H1 (cell line): ENCODE measurements at regions not wholly inside any gene's neighbourhood (a gene's known extent, or its start where the extent isn't known, plus 50 kb on each side); places are given as distances from the start of the nearest gene placed in this dataset.

ENCODE experiments used
- BACH1 ChIP-seq: IDR thresholded peaks from 2 replicates; pipeline ENCODE4 v1.6.1; 2012; ENCODE audit warnings: low read length, improper control_type of control experiment
- BCL11A ChIP-seq, 2 experiments: IDR thresholded peaks; one replicate each; pipeline ENCODE4 v1.6.1; 2011; ENCODE audit warnings: low read depth in 2 of 2, low read length in 2 of 2, mild to moderate bottlenecking in 2 of 2
- EP300 ChIP-seq, 2 experiments: IDR thresholded peaks; 1 replicate in 1 of 2; 2 replicates in 1 of 2; pipeline ENCODE4 v1.6.1; 2011 to 2012; ENCODE audit warnings: low read depth in 2 of 2, low read length in 2 of 2, mild to moderate bottlenecking in 2 of 2, borderline replicate concordance in 1 of 2, inconsistent platforms in 1 of 2, moderate library complexity in 1 of 2
- MAFK ChIP-seq: IDR thresholded peaks from 2 replicates; pipeline ENCODE4 v1.6.1; 2012; ENCODE audit warnings: low read depth, mild to moderate bottlenecking, improper control_type of control experiment, low read length
- POLR2A ChIP-seq, 2 experiments: IDR thresholded peaks; 1 replicate in 1 of 2; 2 replicates in 1 of 2; pipeline ENCODE4 v1.6.1; 2011; ENCODE audit warnings: low read depth in 2 of 2, low read length in 2 of 2, mild to moderate bottlenecking in 2 of 2; ENCODE audit errors: control extremely low read depth in 1 of 2
- POLR2AphosphoS5 ChIP-seq: IDR thresholded peaks from 2 replicates; pipeline ENCODE4 v1.6.1; 2011; ENCODE audit warnings: low read depth, low read length
- RBBP5 ChIP-seq: IDR thresholded peaks from 2 replicates; pipeline ENCODE4 v1.7.1; 2012; ENCODE audit warnings: low read depth, mild to moderate bottlenecking, inconsistent platforms, low read length, moderate library complexity, borderline replicate concordance
- RFX5 ChIP-seq: IDR thresholded peaks from 2 replicates; pipeline ENCODE4 v1.6.1; 2011; ENCODE audit warnings: low read depth, low read length, improper control_type of control experiment, borderline replicate concordance
- SP1 ChIP-seq: IDR thresholded peaks from 2 replicates; pipeline ENCODE4 v1.6.1; 2011; ENCODE audit warnings: low read depth, low read length
- TF ChIP-seq, protein P1 (sequence below), 3 experiments: IDR thresholded peaks; 1 replicate in 2 of 3; 2 replicates in 1 of 3; pipeline versions ENCODE4 v1.5.1 to v1.6.1; 2011; ENCODE audit warnings: low read length in 3 of 3, mild to moderate bottlenecking in 3 of 3, inconsistent platforms in 2 of 3, low read depth in 1 of 3, moderate library complexity in 1 of 3; ENCODE audit not compliant: insufficient read depth in 1 of 3; ENCODE audit errors: control extremely low read depth in 1 of 3

DNA sequence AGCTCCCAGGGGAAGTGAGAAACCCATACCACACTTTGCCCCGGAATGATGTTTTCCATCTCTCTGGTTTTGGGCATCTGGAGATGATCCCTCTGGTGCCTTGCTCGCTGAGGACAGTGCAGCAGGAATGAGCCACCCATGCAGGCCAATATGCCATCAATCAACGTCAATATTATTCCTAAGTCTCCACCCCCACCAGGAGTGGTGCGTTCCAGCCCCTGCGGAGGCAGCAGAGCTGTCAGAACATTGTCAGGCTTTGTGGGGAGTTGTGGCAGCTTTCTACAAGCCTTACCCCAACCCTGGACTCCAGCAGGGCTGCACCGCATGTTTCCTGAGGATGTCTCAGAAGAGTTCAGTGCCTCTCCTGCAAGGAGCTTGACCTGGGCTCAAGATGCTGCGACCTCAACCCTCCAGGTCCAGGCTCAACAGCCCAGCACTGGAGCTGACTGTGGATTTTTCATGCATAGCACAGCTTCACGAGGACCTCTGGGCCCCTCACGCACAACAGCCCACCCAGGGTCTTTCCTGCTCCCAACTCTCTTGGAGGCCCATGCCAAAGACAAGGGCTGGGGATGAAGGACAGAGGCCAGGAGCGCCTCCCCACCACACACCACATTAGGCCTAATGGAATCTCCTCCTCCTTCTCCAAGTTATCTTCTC is 67.5 kb downstream of the PSMG1 start:
- TF ChIP-seq SP1 (no peak), EP300 (IDR thresholded peaks at IDR 0.05; ENCODE audit: borderline replicate concordance in 1 of 2, low read depth in 2 of 2, low read length in 2 of 2) (no peak), RFX5 (no peak), POLR2AphosphoS5 (no peak), MAFK (no peak), BACH1 (no peak), BCL11A (IDR thresholded peaks at IDR 0.05; ENCODE audit: low read depth in 2 of 2, low read length in 2 of 2) (no peak), RBBP5 (no peak), POLR2A (IDR thresholded peaks at IDR 0.05; ENCODE audit: control extremely low read depth in 1 of 2, low read depth in 2 of 2, low read length in 2 of 2) (no peak)
- TF ChIP-seq, protein P1, sequence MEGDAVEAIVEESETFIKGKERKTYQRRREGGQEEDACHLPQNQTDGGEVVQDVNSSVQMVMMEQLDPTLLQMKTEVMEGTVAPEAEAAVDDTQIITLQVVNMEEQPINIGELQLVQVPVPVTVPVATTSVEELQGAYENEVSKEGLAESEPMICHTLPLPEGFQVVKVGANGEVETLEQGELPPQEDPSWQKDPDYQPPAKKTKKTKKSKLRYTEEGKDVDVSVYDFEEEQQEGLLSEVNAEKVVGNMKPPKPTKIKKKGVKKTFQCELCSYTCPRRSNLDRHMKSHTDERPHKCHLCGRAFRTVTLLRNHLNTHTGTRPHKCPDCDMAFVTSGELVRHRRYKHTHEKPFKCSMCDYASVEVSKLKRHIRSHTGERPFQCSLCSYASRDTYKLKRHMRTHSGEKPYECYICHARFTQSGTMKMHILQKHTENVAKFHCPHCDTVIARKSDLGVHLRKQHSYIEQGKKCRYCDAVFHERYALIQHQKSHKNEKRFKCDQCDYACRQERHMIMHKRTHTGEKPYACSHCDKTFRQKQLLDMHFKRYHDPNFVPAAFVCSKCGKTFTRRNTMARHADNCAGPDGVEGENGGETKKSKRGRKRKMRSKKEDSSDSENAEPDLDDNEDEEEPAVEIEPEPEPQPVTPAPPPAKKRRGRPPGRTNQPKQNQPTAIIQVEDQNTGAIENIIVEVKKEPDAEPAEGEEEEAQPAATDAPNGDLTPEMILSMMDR (IDR thresholded peaks at IDR 0.05; ENCODE audit: control extremely low read depth in 1 of 3, insufficient read depth in 1 of 3, low read depth in 1 of 3, low read length in 3 of 3): no peak
